Stimulated activated naive B cell treated with anti-CD40 and anti-IgM and Interleukin-4, amounts not matched to agents 10 μg/mL and 1 μg/mL and 100 μg/mL, for 72 hours (primary cell): ENCODE measurements at regions not wholly inside any gene's neighbourhood (a gene's known extent, or its start where the extent isn't known, plus 50 kb on each side); places are given as distances from the start of the nearest gene placed in this dataset.

Experiments used
- ATAC-seq, 2 donors: fragments of 150-1000 bp; cut with Tn5 transposase; replicated peaks; 2 replicates each; pipeline ENCODE4 v1.10.0; 2021; ENCODE audit warnings: moderate library complexity in 1 of 2
- DNase-seq: peaks from one replicate; pipeline ENCODE4 v3.0.0; 2021
- H3K27ac Mint-ChIP-seq: one replicate; pipeline ENCODE4 v1.8.0; 2022; ENCODE audit warnings: mild to moderate bottlenecking, mixed read lengths
- H3K27me3 Mint-ChIP-seq, 2 donors: one replicate each; pipeline ENCODE4 v1.8.0; 2022; ENCODE audit warnings: mixed read lengths in 2 of 2
- H3K36me3 Mint-ChIP-seq, 2 donors: one replicate each; pipeline ENCODE4 v1.8.0; 2022; ENCODE audit warnings: mixed read lengths in 2 of 2, mild to moderate bottlenecking in 1 of 2
- H3K4me1 Mint-ChIP-seq, 2 donors: one replicate each; pipeline ENCODE4 v1.8.0; 2022; ENCODE audit warnings: mixed read lengths in 2 of 2, mild to moderate bottlenecking in 1 of 2
- H3K4me3 Mint-ChIP-seq, 2 donors: one replicate each; pipeline ENCODE4 v1.8.0; 2022; ENCODE audit warnings: mild to moderate bottlenecking in 2 of 2, mixed read lengths in 2 of 2, moderate library complexity in 1 of 2
- H3K9me3 Mint-ChIP-seq, 2 donors: one replicate each; pipeline ENCODE4 v1.8.0; 2022; ENCODE audit warnings: mixed read lengths in 2 of 2, mild to moderate bottlenecking in 1 of 2

DNA sequence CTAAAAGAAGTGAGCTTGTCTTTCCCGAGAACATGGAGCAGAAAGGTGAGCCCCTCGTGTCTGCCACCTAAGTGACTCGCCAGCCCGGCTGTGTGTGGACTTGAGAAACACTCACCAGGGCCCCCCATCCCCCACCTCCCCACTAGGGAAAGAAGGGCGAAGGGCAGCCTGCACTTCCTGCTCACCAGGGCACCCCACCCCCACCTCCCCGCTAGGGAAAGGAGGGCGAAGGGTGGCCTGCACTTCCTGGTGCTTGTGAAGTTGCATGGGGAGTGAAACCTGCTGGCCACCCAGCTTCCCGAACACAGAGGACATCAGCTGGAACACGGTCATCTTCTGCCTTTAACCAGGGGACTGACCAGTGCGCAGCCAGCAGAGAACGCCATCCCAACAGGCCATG is 402.7 kb upstream of the SALL3 start:
- Mint-ChIP-seq H3K27ac (no peak overlapping the region), H3K36me3 (no peaks in the 10 kb centered on the region), H3K27me3 (no peaks in the 10 kb centered on the region), H3K4me1 (no peaks in the 10 kb centered on the region), H3K4me3 (no peak overlapping the region), H3K9me3 (peaks cover 20 to 31% of the 10 kb centered on the region in 2 donors)
- DNase-seq (no peak), ATAC-seq (no peak)

DNA sequence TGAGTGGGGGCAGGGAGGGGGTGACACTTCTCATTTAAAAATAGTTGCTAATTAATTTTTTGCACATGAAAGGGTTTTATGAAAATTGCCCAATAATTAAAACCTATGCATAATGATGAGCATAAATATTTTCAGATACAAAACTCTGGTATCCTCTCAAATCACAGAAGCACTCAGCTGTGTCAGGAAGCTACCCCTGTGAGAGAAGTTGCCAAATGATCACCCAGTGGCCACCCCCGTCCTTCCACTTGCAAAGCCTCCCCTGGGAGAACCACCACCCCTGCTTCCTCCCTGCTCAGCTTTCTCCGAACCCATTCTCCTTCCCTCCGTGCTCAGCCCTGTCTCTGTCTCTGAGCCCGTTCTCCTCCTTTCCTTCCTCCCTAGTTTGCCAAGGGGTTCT is 400.2 kb upstream of the SALL3 start:
- ATAC-seq = no peak
- Mint-ChIP-seq H3K27me3 (no peaks in the 10 kb centered on the region), H3K27ac (no peak overlapping the region), H3K9me3 (peaks cover 8 to 9% of the 10 kb centered on the region in 2 donors), H3K4me3 (no peak overlapping the region), H3K4me1 (no peaks in the 10 kb centered on the region), H3K36me3 (no peaks in the 10 kb centered on the region)
- DNase-seq = no peak

DNA sequence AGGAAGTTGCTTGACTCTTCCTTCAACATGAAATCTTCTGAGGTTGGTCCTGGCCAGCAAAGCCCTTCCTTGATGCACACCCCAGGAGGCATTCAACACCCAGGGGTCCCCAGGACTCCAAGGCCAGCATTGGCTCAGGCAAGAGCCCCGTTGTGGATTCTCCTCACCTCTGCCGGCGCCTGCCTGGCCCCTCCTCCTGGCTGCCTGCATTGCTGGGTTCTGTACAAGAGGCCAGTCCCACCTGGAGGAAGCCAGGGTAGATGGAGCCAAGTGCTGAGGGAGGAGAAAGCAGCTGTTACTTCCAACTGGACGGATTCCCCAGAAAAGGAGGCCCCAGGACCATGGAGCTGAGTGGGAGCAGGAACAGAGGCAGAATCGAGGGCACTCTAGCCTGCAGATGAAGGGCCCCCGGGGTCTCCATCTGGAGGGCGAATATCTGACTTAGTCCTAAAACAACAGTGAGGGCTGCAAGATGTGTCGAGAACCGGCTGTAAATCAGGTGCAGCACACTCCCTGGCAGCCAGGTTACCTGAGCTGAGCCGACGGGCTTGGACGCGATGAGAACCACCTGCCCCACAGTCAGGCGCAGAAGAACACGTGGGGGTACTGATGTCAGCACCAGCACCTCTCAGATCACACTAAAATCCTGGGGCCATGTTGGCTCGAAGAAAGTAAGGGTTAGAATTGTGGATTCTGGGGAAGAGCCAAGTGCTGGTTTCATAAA is 399.6 kb upstream of the SALL3 start:
- H3K27ac Mint-ChIP-seq = no peak overlapping the region

DNA sequence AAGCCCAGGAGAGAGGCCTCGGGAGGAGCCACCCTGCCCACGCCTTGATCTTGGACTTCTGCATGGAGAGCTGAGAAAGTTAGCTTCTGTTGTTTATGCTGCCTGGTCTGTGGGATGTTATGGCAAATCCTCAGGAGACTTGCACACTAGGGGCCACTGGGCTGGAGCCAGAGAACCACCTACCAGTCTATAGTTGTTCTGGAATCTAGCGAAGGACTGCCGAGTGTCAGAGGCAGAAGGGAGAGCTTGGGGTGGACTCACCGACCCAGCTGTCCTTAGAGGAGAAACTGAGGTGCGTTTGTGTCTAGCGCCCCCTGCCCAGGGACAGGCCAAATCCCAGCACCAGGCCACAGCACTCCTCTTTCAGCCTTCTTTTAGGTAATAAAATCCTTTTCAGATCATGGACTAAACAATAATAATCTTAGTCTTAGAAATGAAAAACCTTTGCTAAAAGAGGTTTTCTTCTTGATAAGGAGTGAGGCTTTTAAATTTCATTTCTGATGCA is 398.7 kb upstream of the SALL3 start:
- no peaks in the 10 kb centered on the region for H3K27me3 Mint-ChIP-seq
- no peaks in the 10 kb centered on the region for H3K36me3 Mint-ChIP-seq
- peaks cover 0 to 1% of the 10 kb centered on the region in 2 donors for H3K9me3 Mint-ChIP-seq
- H3K4me1 Mint-ChIP-seq = no peaks in the 10 kb centered on the region
- H3K4me3 Mint-ChIP-seq = no peak overlapping the region
- H3K27ac Mint-ChIP-seq = no peak overlapping the region
- DNase-seq (no peak), ATAC-seq (no peak)

More for the DNA sequence above, 399.6 kb upstream of the SALL3 start:
- DNase-seq (no peak), ATAC-seq (no peak)
- Mint-ChIP-seq H3K4me3 (no peak overlapping the region), H3K27me3 (no peaks in the 10 kb centered on the region), H3K9me3 (peaks cover 3% of the 10 kb centered on the region in 2 donors), H3K36me3 (no peaks in the 10 kb centered on the region), H3K4me1 (no peaks in the 10 kb centered on the region)

DNA sequence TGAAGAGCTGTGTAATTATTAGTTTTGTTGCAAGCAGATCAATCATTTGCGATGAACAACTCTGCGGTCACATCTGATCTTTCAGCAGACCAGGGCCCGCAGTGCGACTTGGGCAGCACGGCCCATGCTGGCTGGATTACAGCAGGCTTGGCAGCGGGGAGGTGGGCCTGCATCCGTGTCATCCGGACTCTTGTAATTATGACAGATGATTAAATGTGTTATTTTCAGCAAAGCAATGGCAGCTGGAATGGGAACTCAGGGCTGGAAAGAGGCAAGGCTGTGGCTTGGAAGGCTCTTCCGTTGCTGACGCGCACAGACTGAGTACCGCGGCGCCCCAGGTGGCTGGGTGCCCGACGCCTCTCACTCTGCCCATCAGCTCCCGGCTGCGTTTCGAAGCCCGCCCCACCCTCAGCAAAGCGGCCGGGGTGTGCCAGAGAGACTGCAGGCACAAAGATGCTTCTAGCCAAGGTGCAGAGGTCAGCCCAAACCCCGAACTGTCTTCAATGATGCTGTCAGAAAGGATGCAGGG is 397.4 kb upstream of the SALL3 start:
- Mint-ChIP-seq H3K4me1 (no peaks in the 10 kb centered on the region), H3K27ac (no peak overlapping the region), H3K9me3 (peaks cover 0 to 1% of the 10 kb centered on the region in 2 donors), H3K4me3 (no peak overlapping the region), H3K36me3 (no peaks in the 10 kb centered on the region), H3K27me3 (no peaks in the 10 kb centered on the region)
- DNase-seq = no peak
- ATAC-seq = no peak

DNA sequence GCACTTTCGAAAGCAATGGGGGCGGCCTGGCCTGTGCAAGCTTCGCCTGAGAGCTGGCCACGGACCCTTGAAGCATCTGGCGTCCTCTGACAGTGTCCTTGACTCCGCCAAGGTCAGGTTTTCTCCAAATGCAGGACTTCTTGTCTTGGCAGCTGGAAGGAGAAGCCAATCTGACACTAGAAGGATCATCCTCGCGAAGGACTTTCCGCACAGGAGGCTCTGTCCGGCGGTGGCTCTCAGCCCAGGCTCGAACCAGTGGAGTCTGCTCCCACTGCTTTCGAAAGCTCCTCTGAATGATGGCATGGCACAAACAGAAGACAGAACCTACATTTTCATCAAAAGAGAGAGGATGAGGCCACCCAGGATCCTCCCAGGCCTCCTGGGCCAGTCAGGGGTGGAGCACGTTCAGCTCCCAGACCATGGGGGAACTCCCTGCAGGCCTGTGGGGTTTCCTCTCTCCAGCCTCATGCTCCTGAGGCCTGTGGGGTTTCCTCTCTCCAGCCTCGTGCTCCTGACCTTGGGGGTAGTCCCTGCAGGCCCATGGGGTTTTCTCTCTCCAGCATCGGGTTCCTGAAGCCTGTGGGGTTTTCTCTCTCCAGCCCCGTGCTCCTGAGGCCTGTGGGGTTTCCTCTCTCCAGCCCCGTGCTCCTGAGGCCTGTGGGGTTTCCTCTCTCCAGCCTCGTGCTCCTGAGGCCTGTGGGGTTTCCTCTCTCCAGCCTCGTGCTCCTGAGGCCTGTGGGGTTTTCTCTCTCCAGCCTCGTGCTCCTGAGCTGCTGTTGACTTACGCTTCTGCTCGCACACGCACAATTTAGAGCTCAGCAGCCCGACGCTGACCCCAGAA is 396.5 kb upstream of the SALL3 start:
- peaks cover 0 to 7% of the 10 kb centered on the region in 2 donors for H3K27me3 Mint-ChIP-seq
- no peak for DNase-seq
- H3K4me1 Mint-ChIP-seq = no peaks in the 10 kb centered on the region
- H3K9me3 Mint-ChIP-seq = no peaks in the 10 kb centered on the region
- H3K4me3 Mint-ChIP-seq = no peak overlapping the region
- H3K27ac Mint-ChIP-seq = no peak overlapping the region
- ATAC-seq = peak; percentile 34 to 61
- H3K36me3 Mint-ChIP-seq = no peaks in the 10 kb centered on the region

DNA sequence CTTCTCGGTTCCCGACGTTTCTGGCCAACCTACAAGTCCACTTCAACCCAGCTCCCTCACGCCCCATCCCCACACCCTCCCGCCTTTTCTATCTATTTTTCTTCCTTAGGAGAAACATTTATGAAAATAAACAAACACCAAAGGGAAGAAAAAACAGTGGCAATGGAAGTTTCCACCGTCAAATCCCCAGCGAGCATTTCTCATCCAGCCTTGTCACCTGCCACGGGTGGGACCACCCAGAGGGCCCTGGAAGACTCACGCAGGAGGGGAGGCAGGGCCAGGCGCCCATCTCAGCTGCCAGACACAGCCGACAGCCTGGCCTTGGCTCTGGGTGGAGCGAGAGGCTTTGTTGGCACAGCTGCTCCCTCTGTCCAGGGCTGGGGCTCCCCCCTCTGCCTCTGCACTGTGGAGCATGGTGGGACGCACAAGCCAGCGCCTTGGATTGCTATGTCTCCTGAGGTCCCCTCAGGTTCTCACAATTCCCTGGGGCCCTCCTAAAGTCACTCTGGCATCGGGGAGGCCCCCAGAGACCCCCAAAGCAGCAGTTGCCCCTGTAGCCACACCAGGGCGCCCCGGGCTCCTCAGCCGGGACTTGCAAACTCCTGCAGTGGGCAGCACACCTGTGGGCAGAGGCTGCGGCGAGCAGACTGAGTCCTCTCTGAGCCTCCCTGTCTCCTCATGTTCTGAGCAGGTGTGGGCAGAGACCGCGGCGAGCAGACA is 395.7 kb upstream of the SALL3 start:
- H3K27ac Mint-ChIP-seq = no peak overlapping the region
- H3K36me3 Mint-ChIP-seq = no peaks in the 10 kb centered on the region
- no peaks in the 10 kb centered on the region for H3K9me3 Mint-ChIP-seq
- no peak for ATAC-seq
- no peaks in the 10 kb centered on the region for H3K4me1 Mint-ChIP-seq
- H3K27me3 Mint-ChIP-seq = peaks cover 0 to 7% of the 10 kb centered on the region in 2 donors
- no peak for DNase-seq
- H3K4me3 Mint-ChIP-seq = no peak overlapping the region

DNA sequence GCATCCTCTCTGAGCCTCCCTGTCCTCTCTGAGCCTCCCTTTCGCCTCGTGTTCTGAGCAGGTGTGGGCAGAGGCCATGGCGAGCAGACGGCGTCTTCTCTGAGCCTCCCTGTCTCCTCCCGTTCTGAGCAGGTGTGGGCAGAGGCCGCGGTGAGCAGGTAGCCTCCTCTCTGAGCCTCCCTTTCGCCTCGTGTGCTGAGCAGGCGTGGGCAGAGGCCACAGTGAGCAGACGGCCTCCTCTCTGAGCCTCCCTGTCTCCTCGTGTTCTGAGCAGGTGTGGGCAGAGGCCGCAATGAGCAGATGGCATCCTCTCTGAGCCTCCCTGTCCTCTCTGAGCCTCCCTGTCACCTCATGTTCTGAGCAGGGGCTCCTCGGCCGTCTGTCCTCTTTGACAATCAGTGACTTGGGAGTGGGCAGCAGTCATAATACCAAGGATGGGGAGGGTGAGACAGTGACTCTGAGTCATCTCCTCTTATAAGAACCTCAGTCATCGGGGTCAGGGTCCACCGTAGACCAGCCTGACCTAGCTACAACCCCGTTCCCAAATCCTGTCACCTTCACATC is 395.1 kb upstream of the SALL3 start:
- no peak overlapping the region for H3K4me3 Mint-ChIP-seq
- peaks cover 0 to 7% of the 10 kb centered on the region in 2 donors for H3K27me3 Mint-ChIP-seq
- no peaks in the 10 kb centered on the region for H3K4me1 Mint-ChIP-seq
- ATAC-seq = no peak
- H3K9me3 Mint-ChIP-seq = no peaks in the 10 kb centered on the region
- H3K27ac Mint-ChIP-seq = no peak overlapping the region
- H3K36me3 Mint-ChIP-seq = no peaks in the 10 kb centered on the region
- DNase-seq = no peak

DNA sequence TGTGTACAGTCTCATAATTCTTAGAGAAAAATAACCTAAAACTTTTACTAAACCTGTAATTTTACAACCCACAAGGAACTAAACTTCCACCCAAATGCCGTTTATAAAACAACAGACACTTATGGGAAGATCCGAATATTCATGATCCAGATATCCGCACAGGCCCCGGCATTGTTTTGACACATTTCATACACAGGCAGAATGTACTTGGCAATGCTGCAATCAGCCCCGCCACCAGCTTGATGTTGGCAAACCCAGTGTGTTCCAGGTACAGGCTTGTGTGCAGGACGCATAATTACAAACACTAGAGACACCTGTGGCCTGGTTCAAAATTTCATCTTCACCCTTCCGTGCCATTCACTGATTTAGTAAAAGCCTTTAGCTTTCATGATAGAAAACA is 393.0 kb upstream of the SALL3 start:
- Mint-ChIP-seq H3K9me3 (no peaks in the 10 kb centered on the region), H3K27ac (no peak overlapping the region), H3K36me3 (no peaks in the 10 kb centered on the region), H3K27me3 (peaks cover 0 to 7% of the 10 kb centered on the region in 2 donors), H3K4me3 (no peak overlapping the region), H3K4me1 (no peaks in the 10 kb centered on the region)
- DNase-seq (no peak), ATAC-seq (no peak)

DNA sequence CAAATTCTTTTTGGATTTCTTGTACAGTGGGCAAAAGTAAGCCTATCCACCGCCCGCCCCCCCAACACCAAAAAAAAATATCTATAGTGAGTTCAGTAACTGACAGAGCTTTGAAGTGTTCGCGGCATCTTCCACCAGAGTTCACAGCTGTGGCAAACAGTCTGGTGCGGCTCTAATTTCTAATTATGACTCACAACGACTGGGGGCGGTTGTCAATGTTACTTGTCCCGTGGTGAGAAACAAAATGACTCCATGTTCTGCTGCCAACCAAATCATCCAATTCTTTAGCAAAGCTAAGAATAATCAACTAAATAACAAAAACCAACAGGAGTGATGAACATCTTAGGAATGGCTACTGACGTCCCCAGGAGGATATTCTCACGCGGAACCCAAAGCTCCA is 392.5 kb upstream of the SALL3 start:
- H3K4me1 Mint-ChIP-seq = no peaks in the 10 kb centered on the region
- ATAC-seq (no peak), DNase-seq (no peak)
- no peak overlapping the region for H3K4me3 Mint-ChIP-seq
- no peaks in the 10 kb centered on the region for H3K36me3 Mint-ChIP-seq
- H3K27ac Mint-ChIP-seq = no peak overlapping the region
- H3K27me3 Mint-ChIP-seq = peaks cover 0 to 7% of the 10 kb centered on the region in 2 donors
- no peaks in the 10 kb centered on the region for H3K9me3 Mint-ChIP-seq

DNA sequence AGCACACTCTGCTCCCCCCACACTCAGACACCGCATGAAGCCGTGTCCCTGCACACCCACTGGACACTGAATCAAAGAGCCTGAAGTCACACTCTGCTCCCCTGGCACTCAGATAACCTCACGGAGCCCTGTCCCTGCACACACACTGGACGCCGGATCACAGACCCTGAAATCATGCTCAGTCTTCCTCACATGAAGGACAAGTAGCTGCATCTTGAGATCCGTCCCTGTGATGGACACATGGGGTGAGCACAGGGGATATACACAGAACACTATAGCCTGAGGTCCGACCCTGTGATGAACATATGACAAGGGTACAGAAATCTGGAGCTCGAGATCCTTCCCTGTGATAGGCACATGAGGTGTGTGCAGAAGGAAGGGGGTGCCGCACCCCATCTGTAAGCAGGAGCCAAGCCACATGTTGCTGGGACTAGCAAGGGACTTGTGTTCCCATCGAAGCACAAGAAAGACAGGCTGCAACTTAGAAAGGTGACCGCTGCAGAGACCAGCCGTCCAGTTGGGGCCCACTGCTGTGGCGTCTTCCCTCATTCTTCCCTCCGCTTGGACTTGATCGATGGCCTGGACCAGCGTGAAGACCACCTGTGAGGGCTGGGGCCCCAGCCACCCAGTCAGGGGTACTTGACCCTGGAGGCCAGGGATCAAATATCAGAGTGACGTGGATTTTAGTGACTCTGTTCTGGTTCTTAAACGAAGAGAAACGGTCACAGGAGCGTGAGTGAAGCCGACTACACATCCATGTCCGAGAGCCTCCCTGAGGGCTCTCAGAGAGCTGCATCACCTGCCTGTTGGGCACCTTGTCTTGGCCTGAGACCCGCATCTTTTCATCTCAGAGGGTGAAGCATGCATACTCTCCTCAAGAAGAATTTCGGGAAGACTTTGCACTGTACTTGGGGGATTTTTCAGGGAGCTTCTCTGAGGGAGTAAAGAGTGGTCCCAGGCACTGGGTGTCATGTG is 391.7 kb upstream of the SALL3 start:
- Mint-ChIP-seq H3K27me3 (peaks cover 0 to 7% of the 10 kb centered on the region in 2 donors), H3K4me1 (no peaks in the 10 kb centered on the region), H3K4me3 (no peak overlapping the region), H3K9me3 (no peaks in the 10 kb centered on the region), H3K27ac (no peak overlapping the region), H3K36me3 (no peaks in the 10 kb centered on the region)
- no peak for ATAC-seq
- DNase-seq = no peak

DNA sequence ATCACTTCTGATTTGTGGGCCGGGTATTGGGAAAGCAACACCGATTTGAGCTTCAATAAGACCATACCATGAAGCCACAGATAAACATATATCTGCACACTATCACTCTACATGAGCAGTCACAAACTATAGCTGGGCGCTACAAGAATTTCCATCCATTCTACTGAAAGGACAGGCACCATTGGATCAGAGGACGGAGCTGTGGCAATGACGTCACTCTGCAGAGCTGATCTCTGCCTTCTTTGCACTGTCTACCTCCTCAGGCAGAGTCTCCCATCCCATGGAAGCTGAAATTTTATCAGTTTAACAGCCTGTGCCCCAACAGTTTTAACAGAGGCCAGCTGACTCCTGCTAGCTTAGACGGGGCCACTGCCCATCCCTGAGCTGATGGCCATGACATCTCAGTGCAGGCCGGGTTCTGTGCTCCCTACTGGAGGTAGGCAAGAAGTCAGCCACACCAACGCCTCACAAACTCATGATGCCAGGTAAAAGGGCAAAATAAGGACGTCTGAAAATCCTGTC is 389.6 kb upstream of the SALL3 start:
- no peak for ATAC-seq

DNA sequence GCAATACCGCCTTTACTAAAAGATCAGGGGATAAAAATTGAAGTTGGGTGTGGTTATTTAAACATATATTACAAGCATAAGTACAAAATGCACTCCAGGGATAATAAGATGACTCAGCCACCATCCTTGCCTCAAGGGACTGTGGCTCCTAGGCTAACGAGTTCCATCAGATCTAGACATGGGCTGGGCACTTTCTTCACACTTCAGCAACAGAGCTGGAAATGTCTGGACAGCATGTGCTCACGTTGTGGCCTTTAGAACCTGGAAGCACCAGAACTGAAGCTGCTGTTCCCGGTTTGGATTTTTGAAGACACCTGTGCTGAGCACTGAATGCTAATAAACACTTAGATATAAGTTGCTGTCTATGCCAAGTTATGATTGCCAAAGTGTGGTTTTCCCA is 384.2 kb upstream of the SALL3 start:
- ATAC-seq (no peak), DNase-seq (no peak)
- Mint-ChIP-seq H3K4me3 (no peak overlapping the region), H3K36me3 (no peaks in the 10 kb centered on the region), H3K9me3 (peaks cover 10 to 14% of the 10 kb centered on the region in 2 donors), H3K27ac (no peak overlapping the region), H3K4me1 (no peaks in the 10 kb centered on the region), H3K27me3 (no peaks in the 10 kb centered on the region)

More for the DNA sequence above, 389.6 kb upstream of the SALL3 start:
- H3K4me3 Mint-ChIP-seq = no peak overlapping the region
- H3K27me3 Mint-ChIP-seq = peaks cover 0 to 7% of the 10 kb centered on the region in 2 donors
- H3K4me1 Mint-ChIP-seq = no peaks in the 10 kb centered on the region
- no peaks in the 10 kb centered on the region for H3K36me3 Mint-ChIP-seq
- no peak overlapping the region for H3K27ac Mint-ChIP-seq
- H3K9me3 Mint-ChIP-seq = peaks cover 6 to 8% of the 10 kb centered on the region in 2 donors
- DNase-seq = no peak
